B cell (primary cell): ENCODE measurements at regions not wholly inside any gene's neighbourhood (a gene's known extent, or its start where the extent isn't known, plus 50 kb on each side); places are given as distances from the start of the nearest gene placed in this dataset.

Source experiments
- ATAC-seq: fragments of 200-7000 bp; cut with Tn5 transposase; one replicate; pipeline ENCODE4 v1.10.0; 2021; ENCODE audit warnings: low read depth, mild to moderate bottlenecking, moderate number of reproducible peaks, moderate library complexity
- CTCF ChIA-PET: fragments of 350-600 bp; sonication (Branson Sonifier 250); formaldehyde crosslinking; loops from one replicate; lab custom pipeline; 2021; ENCODE audit warnings: antibody characterized with exemption, inconsistent platforms; lab: Charles Lee
- POLR2A ChIA-PET: fragments of 350-600 bp; sonication (Branson Sonifier 250); formaldehyde crosslinking; loops from one replicate; lab custom pipeline; 2021; ENCODE audit warnings: antibody characterized with exemption; lab: Charles Lee
- DNase-seq: peaks from one replicate; pipeline ENCODE4 v3.0.0; 2013
- H2AFZ ChIP-seq: 2 replicates; pipeline ENCODE4 v1.6.1; 2012; ENCODE audit warnings: mild to moderate bottlenecking, low read depth, low read length; ENCODE audit not compliant: insufficient read depth, poor library complexity, severe bottlenecking
- H3K27ac ChIP-seq, 2 donors: 1 replicate in 1 of 2; 2 replicates in 1 of 2; pipeline ENCODE4 v1.5.1; 2012 to 2013; ENCODE audit warnings: low read length in 2 of 2, mild to moderate bottlenecking in 2 of 2, moderate library complexity in 1 of 2
- H3K27me3 ChIP-seq, 4 experiments: fragments of 200-600 bp in 1 of 4; sonication (generic) in 1 of 4; replicated peaks in 1 of 4; 1 replicate in 2 of 4; 2 replicates in 2 of 4; pipeline versions ENCODE4 v1.6.1 to v1.7.0; 2013 to 2016; ENCODE audit warnings: low read length in 3 of 4, mild to moderate bottlenecking in 2 of 4, mixed read lengths in 1 of 4, moderate library complexity in 1 of 4; ENCODE audit not compliant: insufficient read depth in 4 of 4, control insufficient read depth in 3 of 4; ENCODE audit errors: control extremely low read depth in 1 of 4
- H3K36me3 ChIP-seq, 2 experiments: replicated peaks in 1 of 2; 1 replicate in 1 of 2; 2 replicates in 1 of 2; pipeline versions ENCODE4 v1.6.1 to v1.7.1; 2013; ENCODE audit warnings: low read length in 1 of 2; ENCODE audit not compliant: insufficient read depth in 2 of 2, control insufficient read depth in 1 of 2; ENCODE audit errors: control extremely low read depth in 1 of 2, extremely low read depth in 1 of 2
- H3K4me1 ChIP-seq, 2 donors: fragments of 200-600 bp in 1 of 2; sonication (generic) in 1 of 2; 1 replicate in 1 of 2; 2 replicates in 1 of 2; pipeline versions ENCODE4 v1.5.1 to v1.6.1; 2013 to 2017; ENCODE audit warnings: low read length in 2 of 2; ENCODE audit not compliant: control insufficient read depth in 2 of 2, insufficient read depth in 2 of 2
- H3K4me2 ChIP-seq: replicated peaks from 2 replicates; pipeline ENCODE3; 2012; ENCODE audit warnings: mild to moderate bottlenecking, low read depth, low read length; ENCODE audit not compliant: poor library complexity, severe bottlenecking
- H3K4me3 ChIP-seq, 5 experiments: fragments of 200-600 bp in 1 of 5; sonication (generic) in 1 of 5; 1 replicate in 3 of 5; 2 replicates in 2 of 5; pipeline versions ENCODE4 v1.5.1 to v1.7.0; 2011 to 2016; ENCODE audit warnings: low read length in 4 of 5, mild to moderate bottlenecking in 4 of 5, low read depth in 2 of 5, control low read depth in 1 of 5, moderate library complexity in 1 of 5; ENCODE audit not compliant: insufficient read depth in 1 of 5; ENCODE audit errors: control extremely low read depth in 1 of 5, extremely low read depth in 1 of 5
- H3K79me2 ChIP-seq: fragments of 200-600 bp; sonication (generic); one replicate; pipeline ENCODE4 v1.6.0; 2016; ENCODE audit warnings: low read length; ENCODE audit not compliant: control insufficient read depth, insufficient read depth
- H3K9ac ChIP-seq: fragments of 200-600 bp; sonication (generic); 2 replicates; pipeline ENCODE4 v1.6.1; 2017; ENCODE audit warnings: mild to moderate bottlenecking, low read length, moderate library complexity
- H3K9me3 ChIP-seq, 3 donors: one replicate each; pipeline versions ENCODE4 v1.6.1 to v1.7.1; 2013; ENCODE audit warnings: low read length in 2 of 3; ENCODE audit not compliant: control insufficient read depth in 2 of 3, insufficient read depth in 1 of 3; ENCODE audit errors: control extremely low read depth in 1 of 3
- H4K20me1 ChIP-seq: 2 replicates; pipeline ENCODE4 v1.6.0; 2012; ENCODE audit warnings: mild to moderate bottlenecking, low read length; ENCODE audit not compliant: insufficient read depth, control insufficient read depth, poor library complexity, severe bottlenecking
- H3K27ac Mint-ChIP-seq: one replicate; pipeline ENCODE4 v1.8.0; 2021; ENCODE audit warnings: mixed read lengths
- H3K27me3 Mint-ChIP-seq: one replicate; pipeline ENCODE4 v1.8.0; 2021; ENCODE audit warnings: mixed read lengths
- H3K4me1 Mint-ChIP-seq: one replicate; pipeline ENCODE4 v1.8.0; 2021; ENCODE audit warnings: mixed read lengths
- H3K4me3 Mint-ChIP-seq: one replicate; pipeline ENCODE4 v1.8.0; 2021; ENCODE audit warnings: mixed read lengths
- H3K9me3 Mint-ChIP-seq: one replicate; pipeline ENCODE4 v1.8.0; 2022; ENCODE audit warnings: mixed read lengths; ENCODE audit not compliant: insufficient read depth
- CTCF ChIP-seq: fragments of 200-600 bp; IDR thresholded peaks from one replicate; pipeline ENCODE4 v1.8.0; 2022; ENCODE audit warnings: antibody characterized with exemption, mild to moderate bottlenecking
- EZH2 ChIP-seq: IDR thresholded peaks from 2 replicates; pipeline ENCODE4 v1.6.1; 2012; ENCODE audit warnings: borderline replicate concordance, low read depth, mild to moderate bottlenecking, moderate library complexity, low read length; ENCODE audit not compliant: insufficient read depth, poor library complexity, severe bottlenecking
- WGBS: methylation state at CpG from one replicate; pipeline ENCODE4 v1.1.5; 2013; ENCODE audit warnings: missing lambda C conversion rate; ENCODE audit not compliant: insufficient coverage; 5-methylcytosine and 5-hydroxymethylcytosine counted together
- intact Hi-C: fragments of 100-400 bp; cut with micrococcal nuclease; formaldehyde crosslinking; loops from one replicate; pipeline ENCODE4 v1.10.0; 2022

- Histone ChIP-seq H3K9me3 (peaks cover 0 to 18% (median 3%) of the 10 kb centered on the region in 3 donors), H3K4me3 (no peak overlapping the region), H2AFZ (no peak overlapping the region), H3K27me3 (no peaks in the 10 kb centered on the region), H3K79me2 (no peaks in the 10 kb centered on the region), H3K36me3 (no peaks in the 10 kb centered on the region), H3K27ac (no peak overlapping the region), H4K20me1 (no peaks in the 10 kb centered on the region), H3K9ac (no peak overlapping the region), H3K4me2 (no peak overlapping the region), H3K4me1 (no peaks in the 10 kb centered on the region)
- intact Hi-C loops, result no loop called here
- ATAC-seq (no peak), DNase-seq (no peak)
- WGBS, result 95% methylated on average over 7 of the region's 8 CpGs
- Mint-ChIP-seq H3K27ac (no peak overlapping the region), H3K9me3 (peaks cover 7% of the 10 kb centered on the region), H3K4me1 (no peaks in the 10 kb centered on the region), H3K4me3 (no peak overlapping the region), H3K27me3 (no peaks in the 10 kb centered on the region)
- ChIA-PET POLR2A (no interaction called here), CTCF (no interaction called here)
- no peak for TF ChIP-seq EZH2
- TF ChIP-seq CTCF, result no peak
Measured at GRCh38 chr18:78549971-78550370, 429.6 kb upstream of the SALL3 start.

GRCh38 chr18:78554944-78555608, 424.5 kb upstream of the SALL3 start:
- DNase-seq (no peak), ATAC-seq (no peak)
- POLR2A ChIA-PET, result no interaction called here
- no peaks in the 10 kb centered on the region for H4K20me1 ChIP-seq
- intact Hi-C loops, result no loop called here
- WGBS, result 87% methylated on average over 13 of the region's 13 CpGs
- H3K36me3 ChIP-seq, result no peaks in the 10 kb centered on the region
- H3K79me2 ChIP-seq, result no peaks in the 10 kb centered on the region
- Mint-ChIP-seq H3K4me1 (no peaks in the 10 kb centered on the region), H3K27ac (no peak overlapping the region), H3K9me3 (peaks cover 4% of the 10 kb centered on the region), H3K27me3 (no peaks in the 10 kb centered on the region), H3K4me3 (no peak overlapping the region)
- H3K4me1 ChIP-seq, result no peaks in the 10 kb centered on the region
- no peak overlapping the region for H3K27ac ChIP-seq
- H2AFZ ChIP-seq, result no peak overlapping the region
- H3K9me3 ChIP-seq, result peaks cover 0 to 41% (median 3%) of the 10 kb centered on the region in 3 donors
- TF ChIP-seq EZH2 (no peak), CTCF (no peak)
- no peak overlapping the region for H3K9ac ChIP-seq
- no peak overlapping the region for H3K4me2 ChIP-seq
- CTCF ChIA-PET, result no interaction called here
- no peak overlapping the region for H3K4me3 ChIP-seq
- no peaks in the 10 kb centered on the region for H3K27me3 ChIP-seq
